PC-3 (cell line): ENCODE measurements at regions not wholly inside any gene's neighbourhood (a gene's known extent, or its start where the extent isn't known, plus 50 kb on each side); places are given as distances from the start of the nearest gene placed in this dataset.

Experiments
- CTCF ChIP-seq: fragments of 300-600 bp; sonication (generic); conservative IDR thresholded peaks from 2 replicates; pipeline ENCODE4 v1.5.1; 2017; ENCODE audit warnings: antibody characterized with exemption, low read depth, mild to moderate bottlenecking, low read length
- EZH2 ChIP-seq: fragments of 300-600 bp; sonication (generic); IDR thresholded peaks from one replicate; pipeline ENCODE4 v1.6.1; 2017; ENCODE audit warnings: antibody characterized with exemption, mild to moderate bottlenecking, low read length; ENCODE audit not compliant: unreplicated experiment

GRCh38 chr15:93770788-93771187 lies 460.6 kb upstream of the MCTP2 start:
- TF ChIP-seq CTCF = no peak
- TF ChIP-seq EZH2 = no peak
